ENCODE measurements at regions not wholly inside any gene's neighbourhood (a gene's known extent, or its start where the extent isn't known, plus 50 kb on each side); places are given as distances from the start of the nearest gene placed in this dataset.

- no peak overlapping the region for H3K27ac Mint-ChIP-seq
- ATAC-seq (replicated peaks in 1 of 4): no peak
Measured at GRCh38 chr5:107808671-107809137, 138.0 kb upstream of the EFNA5 start.

GRCh38 chr5:107807431-107807830 lies 136.7 kb upstream of the EFNA5 start:
- H3K9me3 ChIP-seq: no peaks in the 10 kb centered on the region
- DNase-seq (no peak), ATAC-seq (replicated peaks in 1 of 4) (no peak)
- CTCF ChIA-PET: no interaction called here
- Mint-ChIP-seq H3K9me3 (no peaks in the 10 kb centered on the region), H3K36me3 (no peaks in the 10 kb centered on the region), H3K27ac (no peak overlapping the region), H3K27me3 (no peaks in the 10 kb centered on the region), H3K4me3 (no peak overlapping the region), H3K4me1 (no peaks in the 10 kb centered on the region)
- H3K27me3 ChIP-seq (replicated peaks in 1 of 2; ENCODE audit: control insufficient read depth in 2 of 2, extremely low read depth in 1 of 2, insufficient read depth in 2 of 2, low read length in 1 of 2): no peaks in the 10 kb centered on the region
- 61% methylated on average over 4 of the region's 5 CpGs for WGBS (ENCODE audit: insufficient coverage)
- no peak overlapping the region for H3K27ac ChIP-seq (ENCODE audit: low read length)
- H3K4me1 ChIP-seq (ENCODE audit: control insufficient read depth in 1 of 2, extremely low read depth in 1 of 2, insufficient read depth in 2 of 2, low read length in 2 of 2): no peaks in the 10 kb centered on the region
- POLR2A ChIA-PET: no interaction called here
- H3K36me3 ChIP-seq (ENCODE audit: control insufficient read depth in 2 of 2, extremely low read depth in 1 of 2, insufficient read depth in 1 of 2, low read length in 1 of 2): no peaks in the 10 kb centered on the region
- no peak overlapping the region for H3K4me3 ChIP-seq (ENCODE audit: control insufficient read depth in 1 of 2, extremely low read depth in 1 of 2, low read length in 1 of 2)

More at GRCh38 chr5:107808671-107809137, 138.0 kb upstream of the EFNA5 start:
- Histone ChIP-seq H3K4me3 (ENCODE audit: control insufficient read depth in 1 of 2, extremely low read depth in 1 of 2, low read length in 1 of 2) (no peak overlapping the region), H3K36me3 (ENCODE audit: control insufficient read depth in 2 of 2, extremely low read depth in 1 of 2, insufficient read depth in 1 of 2, low read length in 1 of 2) (no peaks in the 10 kb centered on the region), H3K9me3 (no peaks in the 10 kb centered on the region), H3K27me3 (replicated peaks in 1 of 2; ENCODE audit: control insufficient read depth in 2 of 2, extremely low read depth in 1 of 2, insufficient read depth in 2 of 2, low read length in 1 of 2) (no peaks in the 10 kb centered on the region), H3K4me1 (ENCODE audit: control insufficient read depth in 1 of 2, extremely low read depth in 1 of 2, insufficient read depth in 2 of 2, low read length in 2 of 2) (no peaks in the 10 kb centered on the region), H3K27ac (ENCODE audit: low read length) (no peak overlapping the region)
- ChIA-PET POLR2A (no interaction called here), CTCF (no interaction called here)
- WGBS (ENCODE audit: insufficient coverage): 77% methylated on average over 6 of the region's 7 CpGs
- no peaks in the 10 kb centered on the region for H3K27me3 Mint-ChIP-seq
- no peaks in the 10 kb centered on the region for H3K36me3 Mint-ChIP-seq
- no peak for DNase-seq
- no peak overlapping the region for H3K4me3 Mint-ChIP-seq
- H3K4me1 Mint-ChIP-seq: no peaks in the 10 kb centered on the region
- no peaks in the 10 kb centered on the region for H3K9me3 Mint-ChIP-seq

GRCh38 chr5:107806705-107807104 lies 136.0 kb upstream of the EFNA5 start:
- H3K4me1 ChIP-seq (ENCODE audit: control insufficient read depth in 1 of 2, extremely low read depth in 1 of 2, insufficient read depth in 2 of 2, low read length in 2 of 2): no peaks in the 10 kb centered on the region
- H3K27ac ChIP-seq (ENCODE audit: low read length): no peak overlapping the region
- Mint-ChIP-seq H3K27me3 (no peaks in the 10 kb centered on the region), H3K36me3 (no peaks in the 10 kb centered on the region), H3K27ac (no peak overlapping the region), H3K4me3 (no peak overlapping the region), H3K9me3 (no peaks in the 10 kb centered on the region), H3K4me1 (no peaks in the 10 kb centered on the region)
- no peak for DNase-seq
- ChIA-PET CTCF (no interaction called here), POLR2A (no interaction called here)
- H3K36me3 ChIP-seq (ENCODE audit: control insufficient read depth in 2 of 2, extremely low read depth in 1 of 2, insufficient read depth in 1 of 2, low read length in 1 of 2): no peaks in the 10 kb centered on the region
- no CpG with 5 or more reads among the region's 1 CpG for WGBS (ENCODE audit: insufficient coverage)
- no peaks in the 10 kb centered on the region for H3K27me3 ChIP-seq (replicated peaks in 1 of 2; ENCODE audit: control insufficient read depth in 2 of 2, extremely low read depth in 1 of 2, insufficient read depth in 2 of 2, low read length in 1 of 2)
- H3K4me3 ChIP-seq (ENCODE audit: control insufficient read depth in 1 of 2, extremely low read depth in 1 of 2, low read length in 1 of 2): no peak overlapping the region
- no peak for ATAC-seq (replicated peaks in 1 of 4)
- H3K9me3 ChIP-seq: no peaks in the 10 kb centered on the region

- Mint-ChIP-seq H3K36me3 (no peaks in the 10 kb centered on the region), H3K4me1 (no peaks in the 10 kb centered on the region), H3K27ac (no peak overlapping the region), H3K9me3 (no peaks in the 10 kb centered on the region), H3K27me3 (no peaks in the 10 kb centered on the region), H3K4me3 (no peak overlapping the region)
- Histone ChIP-seq H3K27ac (ENCODE audit: low read length) (no peak overlapping the region), H3K4me3 (ENCODE audit: control insufficient read depth in 1 of 2, extremely low read depth in 1 of 2, low read length in 1 of 2) (no peak overlapping the region), H3K9me3 (no peaks in the 10 kb centered on the region), H3K4me1 (ENCODE audit: control insufficient read depth in 1 of 2, extremely low read depth in 1 of 2, insufficient read depth in 2 of 2, low read length in 2 of 2) (no peaks in the 10 kb centered on the region), H3K27me3 (replicated peaks in 1 of 2; ENCODE audit: control insufficient read depth in 2 of 2, extremely low read depth in 1 of 2, insufficient read depth in 2 of 2, low read length in 1 of 2) (no peaks in the 10 kb centered on the region), H3K36me3 (ENCODE audit: control insufficient read depth in 2 of 2, extremely low read depth in 1 of 2, insufficient read depth in 1 of 2, low read length in 1 of 2) (no peaks in the 10 kb centered on the region)
- DNase-seq (no peak), ATAC-seq (replicated peaks in 1 of 4) (no peak)
- POLR2A ChIA-PET: no interaction called here
- CTCF ChIA-PET: interaction anchor here in 1 of 2 donors (0.6 kb wide), 1 partner anchor 12 kb away, joined by 3 read pairs; no protein-coding TSS in a partner anchor
- 45% methylated on average over 1 of the region's 5 CpGs for WGBS (ENCODE audit: insufficient coverage)
Measured at GRCh38 chr5:107806271-107806670, 135.5 kb upstream of the EFNA5 start.

GRCh38 chr5:107805824-107806223 lies 135.1 kb upstream of the EFNA5 start:
- DNase-seq (no peak), ATAC-seq (replicated peaks in 1 of 4) (no peak)
- H3K9me3 Mint-ChIP-seq: no peaks in the 10 kb centered on the region
- no peaks in the 10 kb centered on the region for H3K4me1 Mint-ChIP-seq
- Histone ChIP-seq H3K27me3 (replicated peaks in 1 of 2; ENCODE audit: control insufficient read depth in 2 of 2, extremely low read depth in 1 of 2, insufficient read depth in 2 of 2, low read length in 1 of 2) (no peaks in the 10 kb centered on the region), H3K36me3 (ENCODE audit: control insufficient read depth in 2 of 2, extremely low read depth in 1 of 2, insufficient read depth in 1 of 2, low read length in 1 of 2) (no peaks in the 10 kb centered on the region), H3K27ac (ENCODE audit: low read length) (no peak overlapping the region), H3K4me3 (ENCODE audit: control insufficient read depth in 1 of 2, extremely low read depth in 1 of 2, low read length in 1 of 2) (no peak overlapping the region), H3K4me1 (ENCODE audit: control insufficient read depth in 1 of 2, extremely low read depth in 1 of 2, insufficient read depth in 2 of 2, low read length in 2 of 2) (no peaks in the 10 kb centered on the region), H3K9me3 (no peaks in the 10 kb centered on the region)
- ChIA-PET POLR2A (no interaction called here), CTCF (interaction anchor here in 1 of 2 donors (0.6 kb wide), 1 partner anchor 11 kb away, joined by 3 read pairs; no protein-coding TSS in a partner anchor)
- no CpG with 5 or more reads among the region's 3 CpGs for WGBS (ENCODE audit: insufficient coverage)
- H3K27ac Mint-ChIP-seq: no peak overlapping the region
- no peak overlapping the region for H3K4me3 Mint-ChIP-seq
- no peaks in the 10 kb centered on the region for H3K27me3 Mint-ChIP-seq
- no peaks in the 10 kb centered on the region for H3K36me3 Mint-ChIP-seq

GRCh38 chr5:107805166-107805565 lies 134.4 kb upstream of the EFNA5 start:
- no peak overlapping the region for H3K27ac ChIP-seq (ENCODE audit: low read length)
- WGBS (ENCODE audit: insufficient coverage): no CpG with 5 or more reads among the region's 6 CpGs
- no peaks in the 10 kb centered on the region for H3K9me3 ChIP-seq
- DNase-seq (no peak), ATAC-seq (replicated peaks in 1 of 4) (no peak)
- H3K4me3 ChIP-seq (ENCODE audit: control insufficient read depth in 1 of 2, extremely low read depth in 1 of 2, low read length in 1 of 2): no peak overlapping the region
- Mint-ChIP-seq H3K4me1 (no peaks in the 10 kb centered on the region), H3K27ac (no peak overlapping the region), H3K4me3 (no peak overlapping the region), H3K9me3 (no peaks in the 10 kb centered on the region), H3K36me3 (no peaks in the 10 kb centered on the region), H3K27me3 (no peaks in the 10 kb centered on the region)
- CTCF ChIA-PET: no interaction called here
- no peaks in the 10 kb centered on the region for H3K27me3 ChIP-seq (replicated peaks in 1 of 2; ENCODE audit: control insufficient read depth in 2 of 2, extremely low read depth in 1 of 2, insufficient read depth in 2 of 2, low read length in 1 of 2)
- POLR2A ChIA-PET: no interaction called here
- peaks cover 0 to 6% of the 10 kb centered on the region in 2 experiments for H3K4me1 ChIP-seq (ENCODE audit: control insufficient read depth in 1 of 2, extremely low read depth in 1 of 2, insufficient read depth in 2 of 2, low read length in 2 of 2)
- no peaks in the 10 kb centered on the region for H3K36me3 ChIP-seq (ENCODE audit: control insufficient read depth in 2 of 2, extremely low read depth in 1 of 2, insufficient read depth in 1 of 2, low read length in 1 of 2)

GRCh38 chr5:107803728-107804127 lies 133.0 kb upstream of the EFNA5 start:
- Mint-ChIP-seq H3K4me1 (no peaks in the 10 kb centered on the region), H3K9me3 (no peaks in the 10 kb centered on the region), H3K27ac (no peak overlapping the region), H3K4me3 (no peak overlapping the region), H3K27me3 (no peaks in the 10 kb centered on the region), H3K36me3 (no peaks in the 10 kb centered on the region)
- Histone ChIP-seq H3K36me3 (ENCODE audit: control insufficient read depth in 2 of 2, extremely low read depth in 1 of 2, insufficient read depth in 1 of 2, low read length in 1 of 2) (no peaks in the 10 kb centered on the region), H3K27ac (ENCODE audit: low read length) (no peak overlapping the region), H3K4me3 (ENCODE audit: control insufficient read depth in 1 of 2, extremely low read depth in 1 of 2, low read length in 1 of 2) (no peak overlapping the region), H3K4me1 (ENCODE audit: control insufficient read depth in 1 of 2, extremely low read depth in 1 of 2, insufficient read depth in 2 of 2, low read length in 2 of 2) (peaks cover 0 to 10% of the 10 kb centered on the region in 2 experiments), H3K9me3 (no peaks in the 10 kb centered on the region), H3K27me3 (replicated peaks in 1 of 2; ENCODE audit: control insufficient read depth in 2 of 2, extremely low read depth in 1 of 2, insufficient read depth in 2 of 2, low read length in 1 of 2) (peaks cover 0 to 3% of the 10 kb centered on the region in 2 experiments)
- no peak for DNase-seq
- ChIA-PET CTCF (no interaction called here), POLR2A (interaction anchor here in 1 of 2 donors (0.6 kb wide), 1 partner anchor 210 kb away, joined by 3 read pairs; no protein-coding TSS in a partner anchor)
- ATAC-seq (replicated peaks in 1 of 4): no peak
